ENCODE measurements at regions not wholly inside any gene's neighbourhood (a gene's known extent, or its start where the extent isn't known, plus 50 kb on each side); places are given as distances from the start of the nearest gene placed in this dataset.

- H3K4me1 ChIP-seq, result no peaks in the 10 kb centered on the region
- no peak for DNase-seq
- intact Hi-C loops (cut with DNase I), result no loop called here
- H3K27ac ChIP-seq, result no peak overlapping the region
- H3K4me3 ChIP-seq, result no peak overlapping the region
- TF ChIP-seq CTCF (IDR thresholded peaks at IDR 0.05), result no peak
- no peaks in the 10 kb centered on the region for H3K36me3 ChIP-seq
- no peak for ATAC-seq
- H3K9me3 ChIP-seq, result no peaks in the 10 kb centered on the region
- 82 to 89% methylated on average over 12 of the region's 12 CpGs for WGBS, 2 donors
- peaks cover 0 to 19% (median 5%) of the 10 kb centered on the region in 7 donors for H3K27me3 ChIP-seq
These were observed 51.4 kb downstream of the MRPL36 start for GRCh38 chr5:1748271-1748670.

- Histone ChIP-seq H3K4me1 (no peaks in the 10 kb centered on the region), H3K9me3 (no peaks in the 10 kb centered on the region), H3K27me3 (peaks cover 0 to 20% (median 5%) of the 10 kb centered on the region in 7 donors), H3K4me3 (no peak overlapping the region), H3K27ac (no peak overlapping the region), H3K36me3 (no peaks in the 10 kb centered on the region)
- TF ChIP-seq CTCF (IDR thresholded peaks at IDR 0.05), result no peak
- 86 to 90% methylated on average over 5 of the region's 5 CpGs for WGBS, 2 donors
- DNase-seq, result no peak
- ATAC-seq, result no peak
- intact Hi-C loops (cut with DNase I), result no loop called here
These were observed 51.9 kb downstream of the MRPL36 start for GRCh38 chr5:1747803-1748085.

GRCh38 chr5:1747079-1747802, 52.4 kb downstream of the MRPL36 start:
- intact Hi-C loops (cut with DNase I), result no loop called here
- Histone ChIP-seq H3K27me3 (peaks cover 0 to 17% (median 5%) of the 10 kb centered on the region in 7 donors), H3K4me1 (no peaks in the 10 kb centered on the region), H3K9me3 (peaks cover 0 to 3% (median 0%) of the 10 kb centered on the region in 11 donors), H3K36me3 (no peaks in the 10 kb centered on the region), H3K4me3 (no peak overlapping the region), H3K27ac (no peak overlapping the region)
- DNase-seq (no peak), ATAC-seq (no peak)
- no peak for TF ChIP-seq CTCF (IDR thresholded peaks at IDR 0.05)
- 82 to 83% methylated on average over 24 of the region's 24 CpGs for WGBS, 2 donors

- Histone ChIP-seq H3K27ac (no peak overlapping the region), H3K9me3 (peaks cover 0 to 10% (median 0%) of the 10 kb centered on the region in 11 donors), H3K4me1 (no peaks in the 10 kb centered on the region), H3K27me3 (peaks cover 0 to 11% (median 2%) of the 10 kb centered on the region in 7 donors), H3K4me3 (no peak overlapping the region), H3K36me3 (no peaks in the 10 kb centered on the region)
- WGBS, 2 donors, result 90 to 94% methylated on average over 63 of the region's 63 CpGs
- ATAC-seq (no peak), DNase-seq (no peak)
- TF ChIP-seq CTCF (IDR thresholded peaks at IDR 0.05), result no peak
- intact Hi-C loops (cut with DNase I), result no loop called here
These were observed 53.1 kb downstream of the MRPL36 start for GRCh38 chr5:1746371-1747078.

Data from heart right ventricle (tissue), 16 donors.